Spleen (tissue), 11 donors: ENCODE measurements at regions not wholly inside any gene's neighbourhood (a gene's known extent, or its start where the extent isn't known, plus 50 kb on each side); places are given as distances from the start of the nearest gene placed in this dataset.

Experiments used
- DNase-seq: peaks from one replicate; pipeline ENCODE4 v3.0.0-alpha.2; 2020
- H3K27ac ChIP-seq, 8 donors: fragments of 200-600 bp; sonication (generic) in 7 of 8; 1 replicate in 4 of 8; 2 replicates in 4 of 8; pipeline versions ENCODE4 v1.5.0 to v1.8.0; 2016 to 2021; ENCODE audit warnings: inconsistent platforms in 4 of 8, mild to moderate bottlenecking in 4 of 8, moderate library complexity in 1 of 8
- H3K27me3 ChIP-seq, 7 donors: fragments of 200-600 bp; sonication (generic) in 6 of 7; replicated peaks in 1 of 7; 1 replicate in 4 of 7; 2 replicates in 3 of 7; pipeline versions ENCODE4 v1.5.0 to v1.8.0; 2016 to 2021; ENCODE audit warnings: inconsistent platforms in 3 of 7, mild to moderate bottlenecking in 1 of 7
- H3K36me3 ChIP-seq, 6 donors: fragments of 200-600 bp; sonication (generic) in 5 of 6; 1 replicate in 4 of 6; 2 replicates in 2 of 6; pipeline versions ENCODE4 v1.5.0 to v1.8.0; 2016 to 2021; ENCODE audit warnings: inconsistent platforms in 2 of 6
- H3K4me1 ChIP-seq, 6 donors: fragments of 200-600 bp; sonication (generic) in 5 of 6; 1 replicate in 3 of 6; 2 replicates in 3 of 6; pipeline versions ENCODE4 v1.5.0 to v1.8.0; 2016 to 2021; ENCODE audit warnings: inconsistent platforms in 3 of 6
- H3K4me3 ChIP-seq, 8 donors: fragments of 200-600 bp; sonication (generic) in 7 of 8; 1 replicate in 4 of 8; 2 replicates in 4 of 8; pipeline versions ENCODE4 v1.5.0 to v1.8.0; 2016 to 2021; ENCODE audit warnings: inconsistent platforms in 4 of 8, mild to moderate bottlenecking in 4 of 8, moderate library complexity in 2 of 8
- H3K9me3 ChIP-seq, 8 donors: fragments of 200-600 bp; sonication (generic) in 7 of 8; 1 replicate in 4 of 8; 2 replicates in 4 of 8; pipeline versions ENCODE4 v1.5.0 to v1.8.0; 2016 to 2021; ENCODE audit warnings: inconsistent platforms in 4 of 8
- POLR2A ChIP-seq, 3 donors: fragments of 450-650 bp; IDR thresholded peaks; one replicate each; pipeline ENCODE4 v1.5.1; 2017; ENCODE audit warnings: antibody characterized with exemption in 3 of 3, mild to moderate bottlenecking in 1 of 3
- POLR2AphosphoS5 ChIP-seq, 3 donors: sonication (generic); formaldehyde crosslinking; IDR thresholded peaks; one replicate each; pipeline ENCODE4 v1.5.1; 2017; ENCODE audit warnings: antibody characterized with exemption in 3 of 3
- WGBS, 5 donors: extraction: QIAGEN DNeasy Blood & Tissue Kit in 3 of 5; methylation state at CpG; one replicate each; pipeline versions ENCODE4 v1.1.5 to v1.1.7; 2013 to 2018; 5-methylcytosine and 5-hydroxymethylcytosine counted together
- intact Hi-C: fragments of 100-400 bp; cut with DNase I; formaldehyde crosslinking; loops from one replicate; pipeline ENCODE4 v1.15.0; 2023; ENCODE audit warnings: low total_unique reads
- TF ChIP-seq, protein P1 (sequence below), 11 experiments: fragments of 200-600 bp in 7 of 11; fragments of 450-650 bp in 4 of 11; sonication (generic) in 4 of 11; IDR thresholded peaks in 8 of 11; conservative IDR thresholded peaks in 3 of 11; 1 replicate in 7 of 11; 2 replicates in 4 of 11; pipeline versions ENCODE4 v1.4.0 to v1.8.0; 2016 to 2021; ENCODE audit warnings: antibody characterized with exemption in 11 of 11, inconsistent platforms in 4 of 11, mild to moderate bottlenecking in 1 of 11
- donor health status: healthy with polysubstance abuse.
- donor health status: DM: no; HTN: no; CAD: no; lungs with moderate emphysema.
- donor health status: DM: no; HTN: no; CAD: no.
- donor health status: Bipolar disorder and iron deficiency.
- donor health status: healthy.
- donor health status: DM: no; HTN: no; CAD: no.
- donor health status: DM: yes; HTN: yes; CAD: no.

GRCh38 chr11:31974366-31975136 lies 116.3 kb upstream of the RCN1 start:
- Histone ChIP-seq H3K36me3 (no peaks in the 10 kb centered on the region), H3K9me3 (no peaks in the 10 kb centered on the region), H3K27ac (no peak overlapping the region), H3K4me1 (no peaks in the 10 kb centered on the region), H3K27me3 (peaks cover 0 to 30% (median 3%) of the 10 kb centered on the region in 7 donors), H3K4me3 (no peak overlapping the region)
- TF ChIP-seq POLR2A (IDR thresholded peaks at IDR 0.05) (no peak), POLR2AphosphoS5 (IDR thresholded peaks at IDR 0.05) (no peak)
- TF ChIP-seq, protein P1, sequence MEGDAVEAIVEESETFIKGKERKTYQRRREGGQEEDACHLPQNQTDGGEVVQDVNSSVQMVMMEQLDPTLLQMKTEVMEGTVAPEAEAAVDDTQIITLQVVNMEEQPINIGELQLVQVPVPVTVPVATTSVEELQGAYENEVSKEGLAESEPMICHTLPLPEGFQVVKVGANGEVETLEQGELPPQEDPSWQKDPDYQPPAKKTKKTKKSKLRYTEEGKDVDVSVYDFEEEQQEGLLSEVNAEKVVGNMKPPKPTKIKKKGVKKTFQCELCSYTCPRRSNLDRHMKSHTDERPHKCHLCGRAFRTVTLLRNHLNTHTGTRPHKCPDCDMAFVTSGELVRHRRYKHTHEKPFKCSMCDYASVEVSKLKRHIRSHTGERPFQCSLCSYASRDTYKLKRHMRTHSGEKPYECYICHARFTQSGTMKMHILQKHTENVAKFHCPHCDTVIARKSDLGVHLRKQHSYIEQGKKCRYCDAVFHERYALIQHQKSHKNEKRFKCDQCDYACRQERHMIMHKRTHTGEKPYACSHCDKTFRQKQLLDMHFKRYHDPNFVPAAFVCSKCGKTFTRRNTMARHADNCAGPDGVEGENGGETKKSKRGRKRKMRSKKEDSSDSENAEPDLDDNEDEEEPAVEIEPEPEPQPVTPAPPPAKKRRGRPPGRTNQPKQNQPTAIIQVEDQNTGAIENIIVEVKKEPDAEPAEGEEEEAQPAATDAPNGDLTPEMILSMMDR (IDR thresholded peaks at IDR 0.05 in 8 of 11, conservative IDR thresholded peaks at IDR 0.05 in 3 of 11), result no peak
- no peak for DNase-seq
- intact Hi-C loops, result no loop called here
- WGBS, 5 donors, result 71 to 78% (median 75%) methylated on average over 5 of the region's 5 CpGs

- no peak for TF ChIP-seq POLR2A (IDR thresholded peaks at IDR 0.05)
- TF ChIP-seq POLR2AphosphoS5 (IDR thresholded peaks at IDR 0.05), result no peak
- TF ChIP-seq, protein P1 (IDR thresholded peaks at IDR 0.05 in 8 of 11, conservative IDR thresholded peaks at IDR 0.05 in 3 of 11), result no peak
- no peaks in the 10 kb centered on the region for H3K4me1 ChIP-seq
- H3K27ac ChIP-seq, result no peak overlapping the region
- intact Hi-C loops, result no loop called here
- WGBS, 5 donors, result 65 to 75% (median 70%) methylated on average over 4 of the region's 4 CpGs
- H3K9me3 ChIP-seq, result no peaks in the 10 kb centered on the region
- H3K36me3 ChIP-seq, result no peaks in the 10 kb centered on the region
- peaks cover 0 to 19% (median 4%) of the 10 kb centered on the region in 7 donors for H3K27me3 ChIP-seq
- no peak for DNase-seq
- no peak overlapping the region for H3K4me3 ChIP-seq
These were observed 117.7 kb upstream of the RCN1 start for GRCh38 chr11:31973172-31973571.

GRCh38 chr11:31972623-31973022 lies 118.3 kb upstream of the RCN1 start:
- Histone ChIP-seq H3K27me3 (peaks cover 0 to 14% (median 5%) of the 10 kb centered on the region in 7 donors), H3K4me3 (no peak overlapping the region), H3K9me3 (no peaks in the 10 kb centered on the region), H3K27ac (no peak overlapping the region), H3K4me1 (no peaks in the 10 kb centered on the region), H3K36me3 (no peaks in the 10 kb centered on the region)
- WGBS, 5 donors, result 65 to 75% (median 72%) methylated on average over 5 of the region's 5 CpGs
- TF ChIP-seq POLR2AphosphoS5 (IDR thresholded peaks at IDR 0.05) (no peak), POLR2A (IDR thresholded peaks at IDR 0.05) (no peak)
- TF ChIP-seq, protein P1 (IDR thresholded peaks at IDR 0.05 in 8 of 11, conservative IDR thresholded peaks at IDR 0.05 in 3 of 11), result no peak
- no peak for DNase-seq
- intact Hi-C loops, result no loop called here

DNA sequence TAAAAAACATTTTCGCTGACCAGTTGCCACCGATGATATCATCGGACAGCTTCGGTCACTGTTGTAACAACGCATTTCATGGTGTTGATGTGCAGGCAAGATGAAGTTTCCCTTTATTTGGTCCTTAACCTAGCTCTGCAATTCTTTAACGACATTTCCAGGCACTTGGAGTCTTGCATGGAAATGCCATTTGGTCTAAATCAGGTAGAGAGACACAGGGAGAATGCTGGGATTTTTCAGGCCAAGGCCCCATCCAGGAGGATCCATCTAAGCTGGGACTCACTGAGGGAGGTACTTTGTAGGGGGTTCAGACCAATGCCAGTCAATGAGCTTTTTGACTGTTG lies 121.5 kb upstream of the RCN1 start:
- Histone ChIP-seq H3K9me3 (no peaks in the 10 kb centered on the region), H3K4me3 (no peak overlapping the region), H3K27ac (no peak overlapping the region), H3K36me3 (no peaks in the 10 kb centered on the region), H3K27me3 (peaks cover 0 to 8% (median 0%) of the 10 kb centered on the region in 7 donors), H3K4me1 (no peaks in the 10 kb centered on the region)
- 74 to 90% (median 86%) methylated on average over 6 of the region's 6 CpGs for WGBS, 5 donors
- TF ChIP-seq POLR2A (IDR thresholded peaks at IDR 0.05) (no peak), POLR2AphosphoS5 (IDR thresholded peaks at IDR 0.05) (no peak)
- TF ChIP-seq, protein P1 (IDR thresholded peaks at IDR 0.05 in 8 of 11, conservative IDR thresholded peaks at IDR 0.05 in 3 of 11), result no peak
- no peak for DNase-seq
- intact Hi-C loops, result no loop called here
